OCI-LY1 (cell line): ENCODE measurements at regions not wholly inside any gene's neighbourhood (a gene's known extent, or its start where the extent isn't known, plus 50 kb on each side); places are given as distances from the start of the nearest gene placed in this dataset.

Experiments
- H2AFZ ChIP-seq: fragments of 200-600 bp; sonication (generic), shearing (Covaris generic); 2 replicates; pipeline ENCODE4 v1.6.0; 2014; ENCODE audit warnings: antibody characterized with exemption, mild to moderate bottlenecking, low read length
- H3F3A ChIP-seq: fragments of 200-600 bp; sonication (generic), shearing (Covaris generic); 2 replicates; pipeline ENCODE4 v1.6.0; 2014; ENCODE audit warnings: mild to moderate bottlenecking, antibody characterized with exemption, low read length, moderate library complexity; ENCODE audit not compliant: insufficient read depth
- H3K27ac ChIP-seq: fragments of 200-600 bp; sonication (generic); 2 replicates; pipeline ENCODE4 v1.5.1; 2014; ENCODE audit warnings: low read length, mixed run types, mild to moderate bottlenecking, low read depth; ENCODE audit not compliant: poor library complexity, severe bottlenecking
- H3K27me3 ChIP-seq: fragments of 200-600 bp; sonication (generic); 2 replicates; pipeline ENCODE4 v1.6.0; 2014; ENCODE audit warnings: antibody characterized with exemption, mild to moderate bottlenecking, low read length, moderate library complexity; ENCODE audit not compliant: insufficient read depth
- H3K36me3 ChIP-seq: fragments of 200-600 bp; sonication (generic); 2 replicates; pipeline ENCODE4 v1.6.1; 2014; ENCODE audit warnings: mild to moderate bottlenecking, antibody characterized with exemption, low read length, moderate library complexity, mixed read lengths; ENCODE audit not compliant: insufficient read depth
- H3K4me1 ChIP-seq: fragments of 200-600 bp; sonication (generic); 2 replicates; pipeline ENCODE4 v1.5.1; 2014; ENCODE audit warnings: mild to moderate bottlenecking, low read length, moderate library complexity; ENCODE audit not compliant: insufficient read depth, severe bottlenecking
- H3K4me2 ChIP-seq: fragments of 200-600 bp; sonication (generic), shearing (Covaris generic); 2 replicates; pipeline ENCODE4 v1.6.1; 2014; ENCODE audit warnings: low read length
- H3K4me3 ChIP-seq: fragments of 200-600 bp; sonication (generic); 2 replicates; pipeline ENCODE4 v1.5.1; 2014; ENCODE audit warnings: low read length, low read depth, mild to moderate bottlenecking, mixed read lengths; ENCODE audit not compliant: poor library complexity, severe bottlenecking
- H3K79me2 ChIP-seq: fragments of 200-600 bp; shearing (Covaris generic); 2 replicates; pipeline ENCODE4 v1.6.1; 2016; ENCODE audit warnings: mixed run types, low read length, mixed read lengths; ENCODE audit not compliant: insufficient read depth
- H3K9ac ChIP-seq: fragments of 200-600 bp; sonication (generic), shearing (Covaris generic); 2 replicates; pipeline ENCODE4 v1.6.1; 2014; ENCODE audit warnings: mild to moderate bottlenecking, low read length, mixed read lengths
- H3K9me2 ChIP-seq: fragments of 200-600 bp; sonication (generic), shearing (Covaris generic); 2 replicates; pipeline ENCODE4 v1.6.1; 2014; ENCODE audit warnings: low read depth, mild to moderate bottlenecking, low read length, mixed read lengths
- H3K9me3 ChIP-seq: fragments of 200-600 bp; shearing (Covaris generic); 2 replicates; pipeline ENCODE4 v1.6.1; 2014; ENCODE audit warnings: low read length, mixed read lengths
- H4K20me1 ChIP-seq: fragments of 200-600 bp; sonication (generic), shearing (Covaris generic); 2 replicates; pipeline ENCODE4 v1.6.0; 2016; ENCODE audit warnings: mild to moderate bottlenecking, low read length; ENCODE audit not compliant: insufficient read depth
- CTCF ChIP-seq: fragments of 200-600 bp; sonication (generic), shearing (Covaris generic); IDR thresholded peaks from 2 replicates; pipeline ENCODE4 v1.5.1; 2017; ENCODE audit warnings: mild to moderate bottlenecking, antibody characterized with exemption, low read length, moderate library complexity, mixed read lengths
- EZH2 ChIP-seq: fragments of 200-600 bp; sonication (generic), shearing (Covaris generic); IDR thresholded peaks from 2 replicates; pipeline ENCODE4 v1.8.0; 2017; ENCODE audit warnings: borderline replicate concordance, mixed run types, mild to moderate bottlenecking, antibody characterized with exemption, low read length, moderate library complexity, mixed read lengths

GRCh38 chr4:27717431-27717755, 856.8 kb downstream of the STIM2 start:
- Histone ChIP-seq H2AFZ (no peak overlapping the region), H3K36me3 (no peaks in the 10 kb centered on the region), H3K79me2 (no peaks in the 10 kb centered on the region), H3K27me3 (no peaks in the 10 kb centered on the region), H3K9me3 (no peaks in the 10 kb centered on the region), H3K4me2 (no peak overlapping the region), H4K20me1 (no peaks in the 10 kb centered on the region), H3K4me3 (no peak overlapping the region), H3K9ac (no peak overlapping the region), H3F3A (no peaks in the 10 kb centered on the region), H3K27ac (no peak overlapping the region), H3K9me2 (no peaks in the 10 kb centered on the region), H3K4me1 (no peaks in the 10 kb centered on the region)
- TF ChIP-seq CTCF, result no peak
- no peak for TF ChIP-seq EZH2

- Histone ChIP-seq H3K4me1 (no peaks in the 10 kb centered on the region), H3K4me3 (no peak overlapping the region), H3K27ac (no peak overlapping the region), H2AFZ (no peak overlapping the region), H3K9me3 (no peaks in the 10 kb centered on the region), H3K9me2 (no peaks in the 10 kb centered on the region), H4K20me1 (no peaks in the 10 kb centered on the region), H3F3A (no peaks in the 10 kb centered on the region), H3K36me3 (no peaks in the 10 kb centered on the region), H3K79me2 (no peaks in the 10 kb centered on the region), H3K27me3 (no peaks in the 10 kb centered on the region), H3K4me2 (no peak overlapping the region), H3K9ac (no peak overlapping the region)
- TF ChIP-seq CTCF (no peak), EZH2 (no peak)
Observed at GRCh38 chr4:27720010-27720766, 859.5 kb downstream of the STIM2 start.

GRCh38 chr4:27721193-27721592, 860.6 kb downstream of the STIM2 start:
- no peak overlapping the region for H3K9ac ChIP-seq
- H3K27ac ChIP-seq, result no peak overlapping the region
- H3K9me2 ChIP-seq, result no peaks in the 10 kb centered on the region
- H3K4me3 ChIP-seq, result no peak overlapping the region
- no peaks in the 10 kb centered on the region for H3K4me1 ChIP-seq
- H3K79me2 ChIP-seq, result no peaks in the 10 kb centered on the region
- TF ChIP-seq CTCF (no peak), EZH2 (no peak)
- no peak overlapping the region for H3K4me2 ChIP-seq
- H4K20me1 ChIP-seq, result no peaks in the 10 kb centered on the region
- H2AFZ ChIP-seq, result no peak overlapping the region
- no peaks in the 10 kb centered on the region for H3K36me3 ChIP-seq
- no peaks in the 10 kb centered on the region for H3K27me3 ChIP-seq
- no peaks in the 10 kb centered on the region for H3K9me3 ChIP-seq
- no peaks in the 10 kb centered on the region for H3F3A ChIP-seq
